ENCODE measurements at regions not wholly inside any gene's neighbourhood (a gene's known extent, or its start where the extent isn't known, plus 50 kb on each side); places are given as distances from the start of the nearest gene placed in this dataset.

GRCh38 chr6:1538810-1539478, 70.8 kb upstream of the FOXC1 start:
- TF ChIP-seq CTCF (IDR thresholded peaks at IDR 0.05) (no peak), POLR2A (IDR thresholded peaks at IDR 0.05) (no peak)
